ENCODE measurements at regions not wholly inside any gene's neighbourhood (a gene's known extent, or its start where the extent isn't known, plus 50 kb on each side); places are given as distances from the start of the nearest gene placed in this dataset.

DNA sequence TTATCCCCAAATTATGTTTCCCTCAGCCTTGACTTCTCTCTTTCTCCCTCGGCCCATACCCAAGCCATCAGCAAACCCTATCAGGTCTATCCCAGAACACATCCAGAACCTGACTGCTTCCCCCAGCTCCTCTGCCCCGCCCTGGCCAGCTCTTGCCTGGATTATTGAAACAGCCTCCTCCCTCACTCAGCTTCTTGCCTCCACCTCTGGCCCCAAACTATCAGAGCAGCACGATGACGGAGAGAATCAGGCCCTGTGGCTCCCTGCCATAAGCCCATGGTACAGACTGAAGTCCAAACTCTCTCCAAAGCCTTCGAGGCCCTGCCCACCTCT lies 105.3 kb upstream of the LINGO1 start:
- TF ChIP-seq CTBP1 (IDR thresholded peaks at IDR 0.05; ENCODE audit: borderline replicate concordance) (no peak), NFRKB (IDR thresholded peaks at IDR 0.05) (no peak), SP1 (IDR thresholded peaks at IDR 0.05) (no peak), L3MBTL2 (conservative IDR thresholded peaks at IDR 0.05) (no peak), BHLHE40 (IDR thresholded peaks at IDR 0.05; ENCODE audit: borderline replicate concordance) (no peak), FOXA1 (IDR thresholded peaks at IDR 0.05) (no peak), TARDBP (IDR thresholded peaks at IDR 0.05) (no peak), ELF4 (IDR thresholded peaks at IDR 0.05) (no peak), SUZ12 (IDR thresholded peaks at IDR 0.05) (no peak), ARNT (IDR thresholded peaks at IDR 0.05) (no peak)

All from HEK293T (cell line).